Esophagus muscularis mucosa (tissue), 4 donors: ENCODE measurements at regions not wholly inside any gene's neighbourhood (a gene's known extent, or its start where the extent isn't known, plus 50 kb on each side); places are given as distances from the start of the nearest gene placed in this dataset.

Source experiments
- CTCF ChIP-seq, 3 experiments: fragments of 200-600 bp in 2 of 3; fragments of 450-650 bp in 1 of 3; sonication (generic) in 2 of 3; IDR thresholded peaks; one replicate each; pipeline ENCODE4 v1.5.1; 2017 to 2019; ENCODE audit warnings: antibody characterized with exemption in 3 of 3, mild to moderate bottlenecking in 2 of 3, moderate library complexity in 1 of 3
- EP300 ChIP-seq: sonication (generic); formaldehyde crosslinking; IDR thresholded peaks from one replicate; pipeline ENCODE4 v1.6.1; 2017; ENCODE audit warnings: antibody characterized with exemption
- POLR2A ChIP-seq: fragments of 450-650 bp; IDR thresholded peaks from one replicate; pipeline ENCODE4 v1.6.1; 2017; ENCODE audit warnings: antibody characterized with exemption, moderate library complexity, mild to moderate bottlenecking, low read depth

- no peak for TF ChIP-seq POLR2A
- no peak for TF ChIP-seq CTCF (IDR thresholded peaks at IDR 0.05)
- no peak for TF ChIP-seq EP300
Observed at GRCh38 chr10:2023687-2024086, 286.4 kb upstream of the ADARB2 start.
